ENCODE measurements at regions not wholly inside any gene's neighbourhood (a gene's known extent, or its start where the extent isn't known, plus 50 kb on each side); places are given as distances from the start of the nearest gene placed in this dataset.

- TF ChIP-seq ZFP41 (tag by site-specific recombination; IDR thresholded peaks at IDR 0.05; ENCODE audit: borderline replicate concordance) (no peak), ZFP3 (tag by site-specific recombination; IDR thresholded peaks at IDR 0.05; ENCODE audit: low read depth) (no peak), CTCF (tag by site-specific recombination; IDR thresholded peaks at IDR 0.05) (no peak), YY2 (tag by site-specific recombination; IDR thresholded peaks at IDR 0.05) (no peak), ZSCAN4 (tag by site-specific recombination; IDR thresholded peaks at IDR 0.05) (no peak), SETDB1 (IDR thresholded peaks at IDR 0.05; ENCODE audit: insufficient read length, low read length) (no peak), ELK4 (IDR thresholded peaks at IDR 0.05; ENCODE audit: borderline replicate concordance, low read depth, low read length) (no peak)
These were observed 61.7 kb upstream of the XYLT1 start for GRCh38 chr16:17532338-17532995.
